GM18867 (cell line): ENCODE measurements at regions not wholly inside any gene's neighbourhood (a gene's known extent, or its start where the extent isn't known, plus 50 kb on each side); places are given as distances from the start of the nearest gene placed in this dataset.
A peak's percentile ranks its signal among the peaks of the same experiment; 100 is the strongest.

Experiments used
- ATAC-seq: cut with Tn5 transposase; IDR thresholded peaks from one replicate; pipeline ENCODE4 v1.9.1; 2021; ENCODE audit warnings: mild to moderate bottlenecking, moderate library complexity; ENCODE audit not compliant: unreplicated experiment

- no peak for ATAC-seq
Observed at GRCh38 chr5:56330806-56331205, 97.7 kb upstream of the ANKRD55 start.

- ATAC-seq: no peak
Observed at GRCh38 chr5:56330167-56330566, 97.0 kb upstream of the ANKRD55 start.

- peak; percentile 76 for ATAC-seq
Observed at GRCh38 chr5:56329652-56330051, 96.5 kb upstream of the ANKRD55 start.

GRCh38 chr5:56328753-56329560, 95.8 kb upstream of the ANKRD55 start:
- peak; percentile 56 for ATAC-seq

- ATAC-seq: peak; percentile 52
Observed at GRCh38 chr5:56327809-56328208, 94.7 kb upstream of the ANKRD55 start.

GRCh38 chr5:56326770-56327169, 93.6 kb upstream of the ANKRD55 start:
- no peak for ATAC-seq

GRCh38 chr5:56326116-56326515, 93.0 kb upstream of the ANKRD55 start:
- ATAC-seq: no peak

GRCh38 chr5:56325039-56325438, 91.9 kb upstream of the ANKRD55 start:
- no peak for ATAC-seq

- ATAC-seq: no peak
Observed at GRCh38 chr5:56323505-56323904, 90.4 kb upstream of the ANKRD55 start.

GRCh38 chr5:56322592-56322991, 89.5 kb upstream of the ANKRD55 start:
- no peak for ATAC-seq

- no peak for ATAC-seq
Observed at GRCh38 chr5:56321236-56321881, 88.2 kb upstream of the ANKRD55 start.

- ATAC-seq: no peak
Observed at GRCh38 chr5:56320686-56321085, 87.6 kb upstream of the ANKRD55 start.

- ATAC-seq: no peak
Observed at GRCh38 chr5:56319526-56320181, 86.5 kb upstream of the ANKRD55 start.

GRCh38 chr5:56317923-56318561, 84.9 kb upstream of the ANKRD55 start:
- ATAC-seq: peak; percentile 61

- no peak for ATAC-seq
Observed at GRCh38 chr5:56316299-56316994, 83.3 kb upstream of the ANKRD55 start.

GRCh38 chr5:56314529-56314928, 81.4 kb upstream of the ANKRD55 start:
- peak; percentile 40 for ATAC-seq

- no peak for ATAC-seq
Observed at GRCh38 chr5:56313596-56313995, 80.5 kb upstream of the ANKRD55 start.

- no peak for ATAC-seq
Observed at GRCh38 chr5:56313004-56313531, 79.9 kb upstream of the ANKRD55 start.

- no peak for ATAC-seq
Observed at GRCh38 chr5:56311306-56311905, 78.3 kb upstream of the ANKRD55 start.

GRCh38 chr5:56310711-56311204, 77.6 kb upstream of the ANKRD55 start:
- ATAC-seq: no peak
